GM12878 (cell line): ENCODE measurements at regions not wholly inside any gene's neighbourhood (a gene's known extent, or its start where the extent isn't known, plus 50 kb on each side); places are given as distances from the start of the nearest gene placed in this dataset.

Experiments used
- ATAC-seq: fragments of 200-7000 bp; cut with Tn5 transposase; 3 replicates; pipeline ENCODE4 v1.9.1; 2020; ENCODE audit warnings: mild to moderate bottlenecking, moderate library complexity
- BruUV-seq: library from RNA; stranded (reverse); fragments of 400-500 nt; replicated peaks from 2 replicates; lab custom pipeline; 2021; lab: Mats Ljungman, UMichigan
- CTCF ChIA-PET: fragments of 300-600 bp; sonication (Branson Sonifier 250); formaldehyde crosslinking; extraction: SDS; loops from one replicate; lab custom pipeline; 2021; ENCODE audit warnings: inconsistent platforms; lab: Yijun Ruan, JAX
- POLR2A ChIA-PET: fragments of 350-600 bp; formaldehyde crosslinking; extraction: SDS; loops from one replicate; lab custom pipeline; 2021; ENCODE audit warnings: inconsistent platforms; lab: Charles Lee
- RAD21 ChIA-PET: fragments of 300-600 bp; sonication (Branson Sonifier 250); formaldehyde crosslinking; loops from one replicate; lab custom pipeline; 2023; ENCODE audit warnings: antibody characterized with exemption; ENCODE audit not compliant: unreplicated experiment; lab: Charles Lee
- SMC1A ChIA-PET: fragments of 300-600 bp; sonication (Branson Sonifier 250); formaldehyde crosslinking; loops from one replicate; lab custom pipeline; 2023; ENCODE audit not compliant: unreplicated experiment, uncharacterized antibody; lab: Charles Lee
- DNase-seq: peaks from one replicate; pipeline ENCODE4 v3.0.0-alpha.2; 2011; ENCODE audit warnings: low read depth, low spot score
- FAIRE-seq: peaks from 3 replicates; lab custom pipeline; 2011; peaks lifted over from hg19 to GRCh38; lab: Jason Lieb, UNC
- H2AFZ ChIP-seq: 2 replicates; pipeline ENCODE4 v1.6.0; 2011; ENCODE audit warnings: low read depth, low read length, control low read depth; ENCODE audit not compliant: control insufficient read depth
- H3K27ac ChIP-seq: 2 replicates; pipeline ENCODE4 v1.5.1; 2011; ENCODE audit warnings: control low read depth; ENCODE audit not compliant: control insufficient read depth, insufficient read depth
- H3K27me3 ChIP-seq, 2 experiments: replicated peaks in 1 of 2; 2 replicates each; pipeline versions ENCODE4 v1.6.0 to v1.6.1; 2011; ENCODE audit warnings: low read length in 1 of 2; ENCODE audit not compliant: control insufficient read depth in 2 of 2, insufficient read depth in 2 of 2
- H3K36me3 ChIP-seq, 2 experiments: 2 replicates each; pipeline ENCODE4 v1.5.1; 2011; ENCODE audit warnings: low read length in 1 of 2; ENCODE audit not compliant: control insufficient read depth in 2 of 2, insufficient read depth in 2 of 2
- H3K4me1 ChIP-seq: 2 replicates; pipeline ENCODE4 v1.6.1; 2011; ENCODE audit warnings: mild to moderate bottlenecking, low read length, moderate library complexity, mixed read lengths; ENCODE audit not compliant: control insufficient read depth, insufficient read depth
- H3K4me2 ChIP-seq: 2 replicates; pipeline ENCODE4 v1.6.0; 2011; ENCODE audit warnings: control low read depth; ENCODE audit not compliant: control insufficient read depth, insufficient read depth
- H3K4me3 ChIP-seq: fragments of 200-600 bp; sonication (generic); 2 replicates; pipeline ENCODE4 v1.5.1; 2016
- H3K79me2 ChIP-seq: 2 replicates; pipeline ENCODE4 v1.6.0; 2011; ENCODE audit warnings: low read length; ENCODE audit not compliant: control insufficient read depth, insufficient read depth
- H3K9ac ChIP-seq: 2 replicates; pipeline ENCODE4 v1.8.0; 2011; ENCODE audit warnings: low read length, control low read depth, mixed read lengths; ENCODE audit not compliant: control insufficient read depth, insufficient read depth
- H3K9me3 ChIP-seq: replicated peaks from 3 replicates; pipeline ENCODE4 v1.5.1; 2011; ENCODE audit warnings: mild to moderate bottlenecking, low read length; ENCODE audit not compliant: control insufficient read depth, insufficient read depth
- H4K20me1 ChIP-seq: 2 replicates; pipeline ENCODE4 v1.6.0; 2011; ENCODE audit not compliant: control insufficient read depth, insufficient read depth
- FOXM1 ChIP-seq: IDR thresholded peaks from 2 replicates; pipeline ENCODE4 v1.6.1; 2012; ENCODE audit warnings: low read depth, mild to moderate bottlenecking, inconsistent platforms, low read length, moderate library complexity
- JUNB ChIP-seq: IDR thresholded peaks from 2 replicates; pipeline ENCODE4 v1.6.1; 2016; ENCODE audit warnings: antibody characterized with exemption, mild to moderate bottlenecking
- MYC ChIP-seq: IDR thresholded peaks from 2 replicates; pipeline ENCODE4 v1.6.1; 2011; ENCODE audit warnings: mild to moderate bottlenecking, low read length, moderate library complexity, inconsistent platforms; ENCODE audit not compliant: insufficient read depth, insufficient replicate concordance, insufficient read length, severe bottlenecking
- POLR2A ChIP-seq: IDR thresholded peaks from 2 replicates; pipeline ENCODE4 v1.6.1; 2011; ENCODE audit warnings: low read depth, mild to moderate bottlenecking, low read length
- TBL1XR1 ChIP-seq: IDR thresholded peaks from 2 replicates; pipeline ENCODE4 v1.6.1; 2012; ENCODE audit warnings: low read depth, low read length, improper control_type of control experiment
- ZNF274 ChIP-seq: IDR thresholded peaks from one replicate; pipeline ENCODE4 v1.8.0; 2011; ENCODE audit not compliant: insufficient read length, insufficient read depth
- ZSCAN29 ChIP-seq: fragments of 450-650 bp; IDR thresholded peaks from 2 replicates; pipeline ENCODE4 v1.6.1; 2017; ENCODE audit warnings: mild to moderate bottlenecking, moderate library complexity
- WGBS: methylation state at CpG from one replicate; pipeline ENCODE4 v1.1.6; 2016; ENCODE audit warnings: low lambda C conversion rate; ENCODE audit not compliant: insufficient replicate concordance, insufficient coverage; ENCODE audit errors: missing lambda C conversion rate; 5-methylcytosine and 5-hydroxymethylcytosine counted together
- in situ Hi-C: fragments of 300-500 bp; cut with MboI; formaldehyde crosslinking; loops from 9 replicates; pipeline ENCODE4 v1.14.3; 2018; ENCODE audit warnings: mixed read lengths
- intact Hi-C: fragments of 100-400 bp; cut with micrococcal nuclease; formaldehyde crosslinking; loops from one replicate; pipeline ENCODE4 v1.14.2; 2022; ENCODE audit not compliant: unreplicated experiment
- TF ChIP-seq, protein P1 (sequence below): fragments of 150-350 bp; IDR thresholded peaks from 2 replicates; pipeline ENCODE4 v1.6.1; 2014; ENCODE audit warnings: mild to moderate bottlenecking, low read depth, low read length

DNA sequence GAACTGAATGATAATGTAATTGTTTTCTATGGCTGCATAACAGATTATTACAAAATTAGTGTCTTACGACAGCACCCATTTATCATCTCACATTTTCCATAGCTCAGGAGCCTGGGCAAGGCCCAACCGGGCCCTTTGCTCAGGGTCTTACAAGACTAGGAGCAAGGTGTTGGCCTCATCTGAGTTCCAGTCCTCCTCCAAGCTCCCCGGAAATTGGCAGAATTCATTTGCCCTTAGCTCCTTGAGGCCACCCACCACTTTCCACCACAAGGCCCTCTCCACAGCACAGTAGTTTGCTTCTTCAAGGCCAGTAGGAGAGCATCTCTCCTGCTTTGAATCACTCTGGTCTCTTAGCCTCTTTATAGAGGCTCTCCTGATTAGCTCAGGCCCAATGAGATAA is 89.2 kb upstream of the SALL3 start:
- POLR2A ChIA-PET: no interaction called here
- no peak for TF ChIP-seq FOXM1
- TF ChIP-seq MYC: no peak
- no peak for TF ChIP-seq JUNB
- TF ChIP-seq ZNF274: no peak
- TF ChIP-seq, protein P1, sequence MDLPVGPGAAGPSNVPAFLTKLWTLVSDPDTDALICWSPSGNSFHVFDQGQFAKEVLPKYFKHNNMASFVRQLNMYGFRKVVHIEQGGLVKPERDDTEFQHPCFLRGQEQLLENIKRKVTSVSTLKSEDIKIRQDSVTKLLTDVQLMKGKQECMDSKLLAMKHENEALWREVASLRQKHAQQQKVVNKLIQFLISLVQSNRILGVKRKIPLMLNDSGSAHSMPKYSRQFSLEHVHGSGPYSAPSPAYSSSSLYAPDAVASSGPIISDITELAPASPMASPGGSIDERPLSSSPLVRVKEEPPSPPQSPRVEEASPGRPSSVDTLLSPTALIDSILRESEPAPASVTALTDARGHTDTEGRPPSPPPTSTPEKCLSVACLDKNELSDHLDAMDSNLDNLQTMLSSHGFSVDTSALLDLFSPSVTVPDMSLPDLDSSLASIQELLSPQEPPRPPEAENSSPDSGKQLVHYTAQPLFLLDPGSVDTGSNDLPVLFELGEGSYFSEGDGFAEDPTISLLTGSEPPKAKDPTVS: no peak
- no peak for TF ChIP-seq ZSCAN29
- TF ChIP-seq TBL1XR1: no peak
- TF ChIP-seq, all 136 proteins: peak for 0

GRCh38 chr18:78891185-78891762 is 88.3 kb upstream of the SALL3 start:
- CTCF ChIA-PET: no interaction called here
- WGBS: 0% methylated on average over 4 of the region's 4 CpGs

More for the DNA sequence above, 89.2 kb upstream of the SALL3 start:
- DNase-seq: no peak
- ChIA-PET SMC1A (interaction anchor here (1.2 kb wide), 1 partner anchor 357 kb away, joined by 3 read pairs; no protein-coding TSS in a partner anchor), CTCF (no interaction called here), RAD21 (no interaction called here)
- intact Hi-C loops (no loop called here), in situ Hi-C loops (no loop called here)
- no peaks in the 10 kb centered on the region for H3K9me3 ChIP-seq
- BruUV-seq: no TSS peak
- FAIRE-seq: no peak
- H4K20me1 ChIP-seq: no peaks in the 10 kb centered on the region
- WGBS: 24% methylated on average over 3 of the region's 3 CpGs
- ATAC-seq: no peak
- no peaks in the 10 kb centered on the region for H3K27me3 ChIP-seq
- no peak overlapping the region for H3K4me2 ChIP-seq
- H3K36me3 ChIP-seq: no peaks in the 10 kb centered on the region
- H3K9ac ChIP-seq: no peak overlapping the region
- no peak overlapping the region for H2AFZ ChIP-seq
- H3K79me2 ChIP-seq: no peaks in the 10 kb centered on the region
- no peak overlapping the region for H3K4me3 ChIP-seq
- H3K27ac ChIP-seq: no peak overlapping the region
- H3K4me1 ChIP-seq: no peaks in the 10 kb centered on the region

More at GRCh38 chr18:78891185-78891762, 88.3 kb upstream of the SALL3 start:
- intact Hi-C loops: no loop called here
- Histone ChIP-seq H3K27me3 (no peaks in the 10 kb centered on the region), H3K9ac (no peak overlapping the region), H3K36me3 (no peaks in the 10 kb centered on the region), H3K27ac (no peak overlapping the region), H3K9me3 (no peaks in the 10 kb centered on the region), H3K4me1 (no peaks in the 10 kb centered on the region), H4K20me1 (no peaks in the 10 kb centered on the region), H3K79me2 (no peaks in the 10 kb centered on the region), H3K4me2 (no peak overlapping the region)
- SMC1A ChIA-PET: no interaction called here
- POLR2A ChIA-PET: no interaction called here
- ATAC-seq (no peak), DNase-seq (no peak)
- in situ Hi-C loops: no loop called here
- no peak for TF ChIP-seq POLR2A
- TF ChIP-seq, all 136 proteins: peak for 0
- RAD21 ChIA-PET: no interaction called here
- BruUV-seq: no TSS peak
- Histone ChIP-seq H2AFZ (no peak overlapping the region), H3K4me3 (no peak overlapping the region)
- no peak for FAIRE-seq
